ENCODE measurements at regions not wholly inside any gene's neighbourhood (a gene's known extent, or its start where the extent isn't known, plus 50 kb on each side); places are given as distances from the start of the nearest gene placed in this dataset.
"Not testable (repeated sequence)": the region's sequence is repeated elsewhere in the genome, so short reads cannot be mapped to it uniquely, and the experiment has no call there.

DNA sequence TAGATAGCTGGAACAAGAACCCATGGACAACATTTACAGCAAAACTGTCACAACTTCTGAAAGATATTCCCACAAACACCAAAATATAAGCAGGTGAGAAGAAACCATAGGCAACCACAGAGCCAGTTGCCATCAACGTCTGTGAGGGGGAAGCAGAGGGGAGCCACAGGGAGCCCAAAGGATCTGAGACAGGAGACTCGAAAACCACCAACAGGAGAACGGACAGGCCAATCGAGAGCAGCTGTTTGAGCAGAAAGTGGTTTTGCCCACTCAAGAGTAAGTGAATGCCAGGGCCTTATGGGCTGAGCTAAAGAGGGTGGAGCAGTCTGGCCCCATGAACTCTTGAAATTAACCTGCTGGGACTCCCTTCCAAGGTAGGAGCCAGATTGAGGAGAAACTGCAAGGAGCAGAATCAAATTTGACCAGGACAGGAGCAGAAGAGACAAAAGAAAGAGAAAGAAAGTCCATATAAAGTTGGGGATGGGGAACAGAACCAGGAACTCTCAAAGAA, 195.4 kb downstream of the ANKRD60 start:
- DNase-seq = no peak

DNA sequence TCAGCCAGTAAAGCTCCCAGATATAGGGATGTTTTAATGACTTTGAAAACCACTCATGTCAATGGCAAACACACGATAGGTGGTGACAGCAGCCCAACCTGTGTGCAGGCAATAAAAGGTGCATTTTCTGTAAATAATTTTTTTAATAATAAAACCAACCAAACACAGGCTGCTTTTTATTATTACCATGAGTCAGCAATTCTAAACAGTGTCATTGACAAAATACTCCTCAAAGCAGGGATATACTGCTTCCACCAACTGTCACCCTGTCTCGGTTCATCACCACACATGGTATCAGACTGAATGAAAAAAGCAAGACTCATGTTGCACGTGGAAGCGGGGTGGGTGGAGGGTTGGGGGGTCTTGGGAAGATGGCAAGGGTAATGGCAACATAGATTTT, 195.9 kb downstream of the ANKRD60 start:
- DNase-seq = no peak

DNA sequence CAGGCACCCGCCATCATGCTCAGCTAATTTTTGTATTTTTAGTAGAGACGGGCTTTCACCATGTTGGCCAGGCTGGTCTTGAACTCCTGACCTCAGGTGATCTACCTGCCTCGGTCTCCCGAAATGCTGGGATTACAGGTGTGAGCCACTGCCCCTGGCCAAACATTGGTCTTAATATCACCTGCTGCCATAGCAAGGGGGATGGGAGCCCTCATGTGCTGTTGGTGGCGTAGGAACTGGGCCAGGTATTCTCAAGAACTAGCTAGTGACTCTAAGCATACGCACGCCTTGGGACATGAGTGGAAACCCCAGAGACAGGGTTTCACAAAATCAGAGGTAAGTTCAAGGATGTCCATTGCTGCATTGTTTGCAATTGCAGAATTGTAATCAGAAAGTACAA, 197.1 kb downstream of the ANKRD60 start:
- DNase-seq = not testable (repeated sequence)

DNA sequence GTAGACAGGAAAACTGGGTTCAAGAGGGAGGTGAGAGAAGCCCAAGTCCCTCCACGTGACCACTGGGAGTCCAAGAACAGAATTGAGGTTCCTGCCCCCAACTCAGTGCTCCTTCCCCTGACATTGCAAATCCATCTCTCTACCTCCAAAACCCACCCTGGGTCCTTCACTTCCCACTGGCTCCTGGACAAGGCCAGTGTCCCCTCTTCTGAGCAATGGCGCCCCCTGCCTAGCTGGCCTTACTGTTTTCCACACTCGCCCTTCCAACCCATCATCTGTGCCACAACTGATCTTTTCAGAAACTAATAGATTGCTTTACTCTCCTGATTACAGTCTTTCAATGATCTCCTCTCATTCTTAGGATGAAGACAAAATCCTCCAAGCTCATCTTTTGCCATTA, 200.3 kb downstream of the ANKRD60 start:
- DNase-seq = no peak

DNA sequence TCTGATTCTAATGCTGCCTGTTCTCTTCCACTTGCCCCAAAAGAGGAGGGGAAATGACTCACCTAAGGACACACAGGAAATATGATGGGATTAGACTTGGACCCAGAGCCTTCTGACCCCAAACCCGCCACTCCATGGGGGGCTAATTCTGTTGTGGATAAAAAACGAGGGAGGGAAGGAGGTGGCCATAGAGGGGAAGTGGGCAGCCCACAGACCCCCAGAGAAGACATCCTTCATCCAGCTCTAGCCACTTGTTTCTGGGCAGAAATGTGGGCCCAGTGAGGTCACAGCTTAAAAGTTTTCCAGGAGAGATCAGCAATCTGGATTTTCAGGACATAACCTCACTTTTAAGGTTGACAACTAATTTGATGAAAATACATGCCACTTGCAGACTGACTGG, 202.1 kb downstream of the ANKRD60 start:
- DNase-seq = no peak

DNA sequence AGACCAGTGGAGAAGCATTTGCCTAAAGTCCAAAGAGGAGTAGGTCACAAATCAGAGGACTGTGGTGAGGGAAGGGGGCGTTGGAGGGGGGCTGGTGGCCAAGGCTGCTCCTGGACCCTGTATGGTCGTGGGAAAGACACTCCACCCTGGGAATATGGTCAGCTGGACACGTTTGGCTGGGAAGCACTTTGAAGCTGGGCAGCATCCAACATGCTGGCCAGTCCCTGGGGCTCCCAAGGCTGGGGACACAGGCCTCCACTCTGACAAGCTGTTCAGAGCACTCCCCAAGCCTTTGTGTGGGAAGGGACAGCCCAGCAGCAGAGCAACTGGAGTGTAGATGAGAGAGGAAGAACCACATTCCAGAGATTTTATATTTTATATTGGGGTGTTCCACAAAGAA, 203.2 kb downstream of the ANKRD60 start:
- DNase-seq = no peak

DNA sequence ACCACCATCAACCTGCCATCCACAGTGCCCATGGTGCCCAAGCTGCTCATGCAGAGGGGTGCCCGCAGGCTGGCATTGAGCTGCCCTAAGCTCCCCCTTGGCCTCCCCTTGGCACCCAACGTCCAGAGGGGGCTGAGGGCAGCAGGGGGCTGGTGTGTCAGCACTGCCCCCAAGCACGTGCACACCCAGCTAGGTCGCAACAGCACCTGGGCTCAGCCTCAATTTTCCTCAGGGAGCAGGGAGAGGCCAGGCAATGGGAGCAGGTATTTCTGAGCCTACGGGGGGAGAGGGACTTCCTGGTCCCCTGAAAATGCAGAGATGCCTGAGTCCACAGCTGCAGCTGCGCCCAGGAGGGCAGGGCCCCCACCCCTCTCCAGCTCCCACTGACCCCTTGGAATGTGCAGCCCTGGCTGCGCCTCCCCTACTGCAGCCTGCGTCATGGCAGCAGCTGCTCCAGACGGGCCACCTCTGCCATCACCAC, 204.2 kb downstream of the ANKRD60 start:
- DNase-seq = no peak

DNA sequence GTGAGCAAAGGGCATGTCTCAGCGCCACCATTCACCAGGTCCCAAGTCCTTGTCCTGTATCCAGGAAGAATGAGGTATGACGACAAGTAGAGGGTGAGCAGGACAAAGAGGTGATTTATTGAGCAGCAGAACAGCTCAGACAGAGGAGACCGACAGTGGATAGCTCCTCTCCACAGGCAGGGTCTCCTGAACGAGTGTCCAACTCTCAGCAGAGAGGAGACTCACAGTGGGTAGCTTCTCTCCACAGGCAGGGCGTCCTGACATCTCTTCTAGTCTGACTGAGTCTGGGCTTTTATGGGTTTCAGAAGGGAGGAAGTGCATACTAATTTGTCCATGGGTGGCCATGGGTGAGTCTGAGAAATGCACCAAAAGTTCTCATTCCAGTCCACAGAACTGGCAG, 204.7 kb downstream of the ANKRD60 start:
- DNase-seq = no peak

DNA sequence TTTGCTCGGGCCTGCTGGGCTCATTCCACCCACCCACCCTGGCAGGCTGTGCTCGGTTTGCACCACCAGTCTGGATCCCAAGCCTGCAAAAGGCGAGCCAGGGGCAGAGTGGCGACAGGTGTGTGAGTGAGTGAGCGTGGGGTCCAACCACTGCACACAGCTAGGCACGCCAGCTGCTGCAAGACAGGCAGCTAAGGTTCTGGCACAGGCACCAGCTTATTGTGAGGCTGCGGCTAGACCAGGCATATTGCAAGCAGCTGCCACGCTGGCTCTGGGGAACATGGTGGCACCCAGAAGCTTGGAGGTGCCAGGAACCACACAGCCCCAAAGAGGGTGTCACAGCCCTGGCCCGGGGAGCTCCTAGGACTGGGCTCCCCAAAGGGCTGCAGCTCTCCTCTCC, 205.1 kb downstream of the ANKRD60 start:
- no peak for DNase-seq

DNA sequence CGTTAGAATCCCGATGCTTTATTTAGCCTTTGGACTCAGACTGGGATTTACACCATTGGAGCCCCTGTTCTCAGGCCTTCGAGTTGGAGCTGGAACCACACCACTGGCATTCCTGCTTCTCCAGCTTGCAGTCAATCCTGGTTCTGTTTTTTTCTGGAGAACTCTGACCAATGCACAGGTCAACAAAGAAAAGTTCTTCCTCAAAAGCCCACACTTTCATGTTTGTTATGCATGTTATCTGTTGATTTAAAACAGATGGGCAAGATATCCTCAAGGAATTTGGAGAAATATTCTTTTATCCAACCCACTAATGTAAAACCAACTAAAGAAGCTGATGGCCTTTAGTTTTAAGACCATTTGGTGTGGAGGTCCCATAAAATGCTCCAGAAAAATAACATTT, 205.7 kb downstream of the ANKRD60 start:
- DNase-seq = no peak

DNA sequence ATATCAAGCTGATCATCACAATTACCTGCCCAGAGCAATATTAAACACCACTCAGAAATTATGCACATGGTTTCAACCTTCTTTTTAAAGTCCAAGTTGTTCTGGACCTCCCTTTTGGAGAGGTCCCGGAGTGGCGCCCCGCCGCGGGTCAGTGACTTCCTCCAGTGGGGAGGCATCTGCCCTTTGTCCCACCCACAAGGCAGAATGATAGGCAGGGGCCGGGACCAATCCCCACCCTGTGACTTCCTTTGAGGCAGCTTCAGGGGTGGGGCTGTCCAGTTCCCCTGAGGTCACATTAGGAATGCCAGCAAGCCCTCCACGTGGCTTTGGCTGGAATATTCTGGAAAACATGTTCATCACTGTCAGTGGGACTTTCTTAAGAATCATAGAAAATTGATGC, 207.0 kb downstream of the ANKRD60 start:
- no peak for DNase-seq

DNA sequence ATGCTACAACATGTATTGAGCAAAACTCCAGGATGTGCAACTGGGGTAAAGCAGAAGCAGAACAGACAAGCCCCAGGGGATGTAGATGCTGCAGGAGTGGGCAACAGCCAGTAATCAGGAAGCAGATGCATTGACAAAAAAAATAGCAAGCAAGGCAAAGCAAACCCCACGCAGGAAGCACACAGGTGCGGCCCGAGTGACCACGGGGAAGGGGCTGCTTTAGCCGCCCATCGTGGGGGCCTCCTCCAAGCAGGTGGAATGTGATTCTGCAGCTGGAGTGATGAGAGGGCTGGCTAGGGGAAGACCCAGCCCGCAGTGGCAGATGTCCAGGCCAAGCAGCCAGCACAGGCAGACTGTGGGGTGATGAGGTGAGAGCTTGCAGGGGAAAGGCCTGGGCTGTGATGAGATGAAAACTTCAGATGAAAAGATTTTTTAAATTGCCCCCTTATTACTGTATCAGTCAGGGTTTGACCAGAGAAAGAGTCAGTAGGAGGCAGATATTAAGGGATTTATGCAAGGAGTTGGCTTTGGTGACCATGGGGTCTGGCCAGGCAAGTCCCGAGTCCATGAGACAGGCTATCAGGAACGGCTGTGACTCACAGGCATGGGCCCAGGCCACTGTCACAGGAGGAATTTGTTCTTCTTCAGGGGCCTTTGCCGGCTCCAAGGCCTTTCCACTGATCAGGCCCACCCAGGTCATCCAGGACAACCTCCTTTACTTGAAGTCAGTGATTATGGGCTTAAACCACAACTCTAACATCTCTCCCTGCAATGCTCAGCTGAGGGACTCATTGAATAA, 207.6 kb downstream of the ANKRD60 start:
- no peak for DNase-seq

DNA sequence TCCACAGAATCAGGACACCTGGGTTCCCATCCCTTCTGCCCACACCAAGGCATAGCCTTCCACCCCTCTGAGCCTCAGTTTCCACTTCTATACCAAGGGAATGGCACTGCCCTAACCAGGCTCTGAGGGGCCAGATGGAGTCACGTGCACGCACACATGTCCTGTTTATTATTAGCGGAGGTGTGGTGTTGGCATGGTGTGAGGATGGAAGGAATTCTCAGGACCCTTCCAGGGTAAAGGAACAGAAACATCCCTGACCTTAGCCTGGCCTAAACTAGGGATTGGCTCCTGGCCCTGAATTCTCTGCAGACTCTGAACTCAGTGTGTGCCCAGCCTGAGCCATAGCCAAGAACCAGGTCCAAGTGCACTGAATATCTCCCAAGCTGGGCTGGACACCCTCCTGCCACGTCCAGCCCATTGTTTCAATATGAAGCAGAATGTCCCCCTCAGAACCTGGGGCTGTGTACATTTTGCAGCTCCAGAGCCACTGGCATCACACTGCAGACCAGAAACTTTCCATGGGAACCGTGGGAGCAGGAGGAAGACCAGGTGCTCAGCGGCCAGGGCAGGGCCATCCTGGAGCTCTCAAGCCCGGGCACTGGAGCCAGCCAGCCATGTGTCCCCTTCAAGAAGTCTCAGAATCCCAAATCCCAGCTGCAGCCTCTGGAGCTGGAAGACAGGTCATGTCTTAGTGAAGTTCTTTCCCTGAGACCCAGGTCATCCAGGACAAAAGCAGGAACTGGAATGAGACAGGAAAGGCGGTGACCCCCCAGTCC, 208.4 kb downstream of the ANKRD60 start:
- no peak for DNase-seq

DNA sequence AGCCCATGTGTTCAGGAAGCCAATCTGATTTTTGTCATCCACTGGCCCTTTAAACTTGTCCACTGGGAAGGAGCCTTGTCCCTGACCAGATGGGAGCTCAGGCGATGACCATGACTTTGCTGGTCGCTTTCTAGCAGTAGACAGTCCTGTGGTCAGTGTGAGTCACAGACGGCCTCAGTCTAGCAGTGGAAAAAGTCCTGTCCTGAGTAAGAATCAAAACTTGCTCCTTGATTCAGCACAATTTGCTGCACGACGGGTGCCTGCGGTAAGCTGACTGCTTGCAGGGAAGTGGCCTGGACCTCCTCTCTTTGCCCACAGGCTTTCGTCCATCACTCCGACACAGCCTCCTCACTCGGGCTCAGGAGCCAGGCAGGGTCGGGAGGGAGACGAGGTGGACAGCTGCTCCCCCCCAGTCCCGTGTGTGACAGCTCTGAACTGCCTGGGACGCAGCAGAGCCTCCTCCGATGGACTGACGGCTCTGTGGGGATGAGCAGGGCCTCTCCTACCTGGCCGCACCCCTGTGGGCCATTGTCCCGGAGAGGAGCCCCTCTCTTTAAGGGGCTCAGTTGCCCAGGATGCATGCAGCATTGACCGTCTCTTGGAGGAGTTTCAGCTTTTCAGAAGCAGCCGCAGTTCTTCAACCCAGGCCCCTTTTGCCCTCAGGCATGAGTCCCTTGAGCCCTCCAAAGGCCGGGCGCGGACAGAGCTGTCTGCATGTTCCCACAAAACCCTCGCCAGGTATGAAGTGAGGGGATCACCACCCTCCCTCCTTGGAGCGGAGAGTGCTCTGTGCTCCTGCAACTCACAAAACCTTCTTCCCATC, 209.2 kb downstream of the ANKRD60 start:
- no peak for DNase-seq

DNA sequence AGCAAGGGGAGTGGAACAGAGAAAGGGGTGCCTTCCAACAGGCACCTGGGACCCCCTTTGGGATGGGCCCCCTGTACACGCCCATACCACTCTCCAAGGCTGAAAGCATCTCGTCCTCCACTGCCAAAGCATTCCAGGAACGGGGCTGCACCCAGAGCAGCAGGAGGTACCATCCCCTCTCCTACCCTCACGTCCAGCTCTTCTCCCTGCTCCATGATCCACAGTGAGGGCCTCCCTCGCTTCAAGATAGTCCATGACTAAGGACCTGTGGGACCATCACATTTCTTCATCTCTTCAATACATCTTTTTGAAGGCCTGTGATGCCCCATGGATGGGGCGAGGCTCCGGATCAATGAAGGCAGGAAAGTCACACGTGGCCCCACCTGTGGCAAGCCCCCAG, 209.9 kb downstream of the ANKRD60 start:
- DNase-seq = no peak

DNA sequence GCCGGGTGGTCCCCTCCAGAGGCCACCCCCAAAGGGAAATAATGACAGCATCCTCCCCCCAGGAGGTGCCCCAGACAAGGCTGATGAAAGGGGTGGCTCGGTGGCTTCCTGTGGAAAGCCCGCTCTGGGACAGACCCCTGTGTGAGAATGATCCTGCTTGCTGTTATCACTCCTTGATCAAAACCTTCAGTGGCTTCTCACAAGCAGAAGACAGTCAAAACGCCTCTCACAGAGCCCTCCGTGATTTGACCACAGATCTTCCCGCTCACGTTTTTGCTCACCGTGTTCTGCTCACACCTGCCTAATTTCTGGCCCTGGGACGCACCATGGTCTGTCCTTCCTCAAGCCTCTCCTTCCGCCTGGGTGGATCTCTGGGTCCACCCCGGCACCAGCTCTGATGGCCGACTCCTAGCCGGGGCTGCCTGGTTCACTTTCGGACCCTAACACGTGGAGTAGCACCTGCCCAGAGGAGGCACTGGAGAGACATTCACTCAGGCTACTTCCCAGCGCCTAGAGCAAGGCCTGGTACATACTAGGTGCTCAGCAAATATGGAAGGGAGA, 210.4 kb downstream of the ANKRD60 start:
- no peak for DNase-seq

DNA sequence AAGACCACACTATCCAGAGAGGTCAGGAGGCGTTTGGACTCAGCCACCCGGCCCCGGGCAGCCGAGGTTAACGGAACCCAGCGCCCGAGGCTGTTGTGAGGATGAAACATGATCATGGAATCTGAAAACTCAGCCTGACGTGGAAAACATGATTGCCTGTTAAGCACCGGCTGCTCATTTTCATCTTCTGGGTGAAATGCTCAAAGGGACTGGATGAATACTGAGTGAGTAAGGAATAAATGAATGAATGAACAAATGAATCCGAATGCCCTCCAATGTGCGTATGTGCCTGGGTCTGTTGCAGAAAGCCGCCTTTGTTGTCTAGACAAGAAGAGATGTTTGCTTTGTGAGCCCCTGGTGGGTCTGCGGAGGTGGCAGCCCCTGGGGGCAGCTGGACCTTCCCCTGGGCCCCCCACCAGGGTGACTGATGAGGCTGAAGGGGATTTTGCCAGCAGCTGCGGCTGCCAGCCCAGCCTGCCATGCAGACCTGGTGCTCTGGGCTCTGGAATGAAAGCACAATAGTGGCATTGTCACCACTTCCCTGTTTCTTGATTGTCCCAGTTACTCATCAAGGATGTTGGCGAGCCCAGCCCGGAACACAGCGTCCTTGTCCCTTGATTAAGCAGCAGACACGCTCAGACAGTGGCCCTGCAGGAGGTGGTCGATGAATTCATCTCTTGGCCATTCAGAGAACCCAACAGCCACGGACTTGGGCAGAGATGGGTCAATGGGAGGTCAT, 211.1 kb downstream of the ANKRD60 start:
- DNase-seq = no peak

DNA sequence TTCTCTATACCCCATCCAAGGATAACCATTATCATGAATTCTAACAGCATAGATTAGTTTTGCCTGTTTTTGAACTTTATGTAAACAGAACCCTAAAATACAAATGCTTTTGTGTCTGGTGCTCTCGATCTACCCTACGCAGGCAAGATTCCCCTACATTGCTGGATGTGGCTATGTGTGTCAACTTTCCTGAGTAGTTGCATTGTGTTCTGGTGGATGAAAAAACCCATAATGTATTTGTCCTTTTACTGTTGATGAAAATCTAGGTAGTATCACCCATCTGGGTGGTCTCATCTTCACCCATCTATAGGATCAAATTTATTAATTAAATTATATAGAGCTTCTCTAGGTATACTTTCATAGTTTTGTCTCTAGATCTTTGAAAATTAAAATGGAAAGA, 211.7 kb downstream of the ANKRD60 start:
- no peak for DNase-seq

DNA sequence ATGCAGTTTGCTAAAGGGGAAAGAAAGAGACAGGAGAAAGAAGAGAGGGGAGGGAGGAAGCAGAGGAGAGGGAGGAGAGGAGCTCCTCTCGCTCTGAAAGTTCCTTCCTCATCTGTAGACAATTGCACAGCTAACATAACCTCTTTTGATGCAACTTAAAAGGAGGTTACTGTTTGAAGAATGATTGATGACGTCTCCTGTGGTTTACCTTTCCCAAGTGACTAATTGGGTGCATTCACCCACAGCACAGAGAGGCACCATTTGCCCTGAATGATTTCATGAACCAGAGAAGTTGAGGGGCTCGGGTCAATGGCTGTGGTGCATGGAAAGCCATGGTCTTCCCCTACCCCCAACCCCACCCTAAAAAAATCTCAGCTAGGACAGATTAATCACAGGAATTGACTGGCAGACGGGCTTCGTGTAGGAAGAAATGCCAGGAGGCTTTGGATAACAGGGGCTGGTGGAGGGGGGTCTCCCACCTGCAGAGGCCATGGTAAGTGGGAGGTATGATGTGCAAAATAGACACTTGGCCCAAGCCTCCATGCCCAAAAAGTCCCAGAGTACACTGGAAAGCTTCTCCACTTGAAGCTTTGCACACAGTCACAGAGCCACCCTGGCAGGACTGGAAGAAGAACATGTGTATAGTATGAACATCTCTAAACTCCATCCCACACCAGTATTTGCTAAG, 213.7 kb downstream of the ANKRD60 start:
- no peak for DNase-seq

DNA sequence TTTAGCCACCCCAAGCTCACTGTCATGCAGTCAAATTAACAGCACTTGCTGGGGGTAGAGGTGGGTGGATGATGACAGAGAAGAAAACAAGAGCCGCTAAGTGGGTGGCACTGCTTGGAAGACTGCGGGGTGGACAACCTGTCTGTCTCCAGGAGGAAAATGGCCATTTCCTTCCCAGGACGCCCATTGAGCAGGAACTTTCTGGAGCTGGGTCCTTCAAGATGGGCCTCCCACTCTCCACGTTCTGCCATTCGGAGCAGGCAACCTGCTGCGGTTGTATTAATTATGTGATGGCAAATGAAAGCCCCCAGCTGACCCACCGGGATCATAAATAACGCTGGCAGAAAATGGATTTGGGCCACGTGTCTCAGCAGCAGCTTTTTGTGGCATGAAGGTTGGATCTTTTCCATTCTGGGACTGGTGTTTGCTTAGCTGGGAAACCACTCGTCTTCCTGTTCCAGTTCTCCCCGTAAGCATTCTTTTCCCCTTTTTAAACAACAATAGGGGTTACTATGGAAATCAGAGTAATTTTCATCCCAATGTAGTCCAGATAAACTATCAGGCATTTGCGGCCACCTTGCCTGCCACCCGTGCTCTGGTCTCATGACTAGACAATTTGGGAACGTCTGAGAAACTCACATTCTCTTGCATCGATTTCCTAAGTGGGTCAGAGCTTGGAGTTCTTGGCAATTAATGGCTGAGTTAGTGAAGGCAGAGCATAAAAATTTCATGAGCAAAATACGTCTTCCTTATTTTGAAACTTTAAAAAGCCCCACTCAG, 215.5 kb downstream of the ANKRD60 start:
- no peak for DNase-seq

Data from NCI-H2107 (cell line).